Stimulated activated CD8-positive, alpha-beta memory T cell treated with anti-CD3 and anti-CD28 coated beads, Interleukin-12 subunit alpha, Interleukin-12 subunit beta, amount 100 ng/mL, for 24 hours (primary cell): ENCODE measurements at regions not wholly inside any gene's neighbourhood (a gene's known extent, or its start where the extent isn't known, plus 50 kb on each side); places are given as distances from the start of the nearest gene placed in this dataset.

Experiments
- DNase-seq: peaks from one replicate; pipeline ENCODE4 v3.0.0-alpha.2; 2020; ENCODE audit errors: extremely low read depth

GRCh38 chr4:128358913-128359279 lies 71.3 kb upstream of the PGRMC2 start:
- no peak for DNase-seq

DNA sequence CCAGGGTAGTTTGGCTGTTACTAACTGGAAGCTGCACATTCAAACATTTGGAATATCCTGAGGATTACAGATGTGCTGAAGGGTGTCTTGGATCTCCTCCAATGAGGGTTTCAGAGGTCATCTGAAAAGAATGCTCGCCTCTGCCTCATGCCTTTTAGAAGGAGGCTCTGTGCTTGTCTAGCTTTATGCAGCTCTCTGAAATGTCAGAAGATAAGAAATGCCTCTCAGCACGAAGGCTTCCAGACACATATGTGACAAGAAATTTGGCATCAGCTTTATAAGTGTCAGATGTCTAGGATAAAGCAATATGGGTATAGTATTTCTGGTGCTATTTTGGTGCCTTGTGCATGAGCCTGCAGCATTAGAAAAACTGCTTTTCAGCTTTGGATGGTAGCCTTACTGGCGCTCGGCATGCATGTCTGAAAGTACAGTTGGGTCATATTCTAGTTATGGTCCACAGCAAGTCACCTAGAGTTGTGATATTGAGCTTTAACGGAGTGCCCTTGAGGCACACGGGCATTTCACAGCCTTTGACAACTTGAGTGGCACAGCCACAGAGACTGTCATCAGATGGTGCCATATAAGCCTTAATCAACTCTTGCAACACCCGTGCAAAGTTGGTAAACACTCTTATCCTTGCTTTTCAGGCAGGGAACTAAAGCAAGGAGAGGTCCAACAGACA lies 70.8 kb upstream of the PGRMC2 start:
- DNase-seq, result no peak

- DNase-seq, result no peak
These were observed 69.7 kb upstream of the PGRMC2 start for GRCh38 chr4:128357286-128357685.

- DNase-seq, result no peak
These were observed 67.7 kb upstream of the PGRMC2 start for GRCh38 chr4:128355305-128355704.

DNA sequence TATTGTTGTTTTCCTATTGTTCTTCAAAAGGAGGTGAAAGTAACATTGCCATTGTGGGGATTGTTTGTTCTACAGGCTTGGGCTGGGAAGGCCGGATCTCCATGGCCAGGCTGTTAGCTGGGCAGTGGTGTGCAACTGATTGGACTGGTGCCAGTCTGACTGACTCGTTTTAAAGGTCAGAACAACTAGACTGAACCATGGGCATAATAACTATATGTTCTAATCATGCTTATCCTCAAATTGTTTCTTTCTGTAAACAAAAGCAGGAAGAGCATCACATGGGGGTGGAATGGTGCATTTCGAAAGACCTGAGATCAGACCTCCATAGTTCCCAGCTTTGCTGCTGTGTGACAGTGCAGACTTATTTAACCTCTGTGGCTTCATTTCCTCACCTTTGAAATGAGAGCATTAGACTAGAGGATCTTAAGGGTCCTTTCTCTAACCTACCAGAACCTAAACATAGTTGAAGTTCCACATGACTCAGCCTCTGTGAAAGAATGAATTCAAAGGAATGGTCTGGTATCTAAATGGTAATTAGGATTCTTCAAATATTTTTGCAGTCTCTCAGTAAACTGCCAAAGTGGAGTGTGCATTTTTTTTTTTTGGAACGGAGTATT lies 66.7 kb upstream of the PGRMC2 start:
- DNase-seq, result no peak

DNA sequence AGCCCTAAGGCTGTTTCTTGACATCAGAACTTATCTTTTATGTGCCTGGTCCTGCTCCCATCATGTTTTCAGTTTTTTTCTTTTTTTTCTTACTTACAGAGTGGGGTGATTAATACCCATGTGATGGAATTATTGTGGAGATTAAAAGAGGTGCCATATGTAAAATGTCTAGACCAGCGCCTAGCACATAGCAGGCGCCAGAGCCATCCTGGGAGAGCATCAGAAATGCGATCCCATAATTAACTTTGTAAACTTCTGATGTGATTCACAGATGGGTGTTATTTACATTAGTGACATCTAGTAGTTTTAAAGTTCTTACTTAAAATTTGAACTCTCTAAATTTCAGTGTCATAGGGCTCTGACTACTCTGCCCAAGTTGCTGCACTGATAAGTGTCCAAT lies 66.2 kb upstream of the PGRMC2 start:
- DNase-seq, result no peak

DNA sequence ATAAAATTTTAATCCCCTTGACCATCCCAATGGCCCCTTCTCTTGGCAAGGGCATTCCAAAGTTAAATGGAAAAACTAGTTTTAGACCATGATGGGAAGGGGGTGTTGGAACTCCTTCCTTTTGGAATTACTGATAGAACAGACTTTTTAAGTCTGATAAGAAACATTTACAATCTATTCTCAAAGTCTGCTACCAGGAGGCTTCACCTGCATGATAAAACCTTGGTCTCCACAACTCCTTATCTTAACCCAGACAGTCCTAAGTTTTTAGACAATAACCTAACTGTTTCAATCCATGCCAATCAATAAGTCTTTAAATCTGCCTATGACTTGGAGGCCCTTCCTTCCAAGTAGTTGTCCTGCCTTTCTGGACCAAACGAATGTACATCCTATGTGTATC lies 63.9 kb upstream of the PGRMC2 start:
- no peak for DNase-seq

GRCh38 chr4:128350449-128351045 lies 62.9 kb upstream of the PGRMC2 start:
- no peak for DNase-seq

DNA sequence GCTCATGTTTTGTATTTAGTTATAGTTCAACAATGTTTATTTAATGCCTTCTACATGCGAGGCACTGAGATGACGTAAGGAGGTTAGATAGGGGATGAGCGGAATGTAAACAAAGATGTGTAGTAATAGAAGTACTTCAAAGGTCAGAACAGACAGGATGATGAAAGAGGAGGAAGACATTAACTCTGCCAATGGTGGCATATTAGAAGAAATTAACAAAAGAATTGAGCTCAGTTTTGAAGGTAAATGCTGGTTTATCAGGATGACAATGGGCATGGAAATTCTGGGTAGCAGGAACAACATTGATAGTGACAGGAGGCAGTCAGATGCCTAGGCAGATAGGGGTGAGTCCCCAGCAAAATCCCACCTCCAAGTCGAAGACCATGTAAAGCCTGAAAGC lies 62.3 kb upstream of the PGRMC2 start:
- DNase-seq, result no peak

DNA sequence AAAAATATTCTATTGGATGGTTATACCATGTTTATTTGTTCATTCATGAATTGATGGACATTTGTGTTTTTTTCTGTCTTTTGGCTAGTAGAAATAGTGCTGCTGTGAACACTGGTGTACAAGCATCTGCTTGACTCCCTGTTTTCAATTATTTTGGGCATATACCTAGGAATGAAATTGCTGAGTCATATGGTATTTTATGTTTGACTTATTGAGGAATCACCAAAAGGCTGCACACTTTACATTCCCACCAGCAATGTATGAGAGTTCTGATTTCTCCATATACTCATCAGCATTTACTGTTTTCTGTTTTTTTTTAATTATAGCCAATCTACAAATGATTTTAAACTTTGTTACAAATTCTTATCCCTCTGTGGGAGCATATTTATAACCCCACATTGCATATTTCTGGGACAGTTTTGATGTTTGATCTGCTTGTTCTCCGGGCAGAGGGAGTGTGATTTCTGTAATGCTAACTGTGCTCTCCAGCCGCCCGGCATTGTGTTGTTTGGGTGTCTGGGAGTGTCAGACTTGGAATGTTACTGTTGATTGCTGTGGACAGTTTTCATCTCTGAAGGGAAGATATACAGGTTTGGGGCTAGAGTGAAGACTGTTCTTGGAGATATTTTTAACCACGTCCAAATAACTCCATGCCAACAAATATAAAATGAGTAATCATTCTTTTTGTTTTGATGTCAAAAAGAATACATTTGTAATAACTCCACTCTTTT lies 60.5 kb upstream of the PGRMC2 start:
- no peak for DNase-seq

- DNase-seq, result no peak
These were observed 59.7 kb upstream of the PGRMC2 start for GRCh38 chr4:128347175-128347868.

DNA sequence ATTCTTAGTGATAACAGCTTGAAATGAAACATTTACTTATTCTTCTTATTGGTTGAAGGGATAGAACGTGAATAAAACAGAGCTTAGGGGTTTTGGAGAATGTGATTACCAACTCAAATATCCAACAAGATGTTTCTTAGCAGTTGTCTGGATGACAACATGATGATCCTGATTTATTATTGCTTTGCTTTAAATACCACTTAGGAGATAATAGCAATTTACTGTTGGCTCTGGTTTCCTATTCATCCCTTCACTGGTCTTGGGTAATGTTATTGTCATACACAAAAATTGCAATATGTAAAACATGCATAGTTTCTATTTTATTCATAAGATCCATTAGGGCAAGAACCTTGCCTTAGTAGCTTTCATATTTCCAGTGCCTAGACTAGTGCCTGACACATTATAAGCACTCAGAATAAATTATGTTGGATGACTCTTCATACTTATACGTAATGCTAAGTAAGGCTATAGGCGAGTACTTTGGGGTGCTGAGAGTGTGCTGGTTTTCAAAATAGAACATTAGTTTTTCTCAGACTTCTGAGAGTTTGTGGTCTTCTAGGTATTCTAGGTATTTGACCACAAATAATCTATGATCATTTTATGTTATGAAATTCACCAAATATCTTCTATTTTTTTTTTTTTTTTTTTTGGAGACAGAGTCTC lies 58.6 kb upstream of the PGRMC2 start:
- DNase-seq, result no peak

DNA sequence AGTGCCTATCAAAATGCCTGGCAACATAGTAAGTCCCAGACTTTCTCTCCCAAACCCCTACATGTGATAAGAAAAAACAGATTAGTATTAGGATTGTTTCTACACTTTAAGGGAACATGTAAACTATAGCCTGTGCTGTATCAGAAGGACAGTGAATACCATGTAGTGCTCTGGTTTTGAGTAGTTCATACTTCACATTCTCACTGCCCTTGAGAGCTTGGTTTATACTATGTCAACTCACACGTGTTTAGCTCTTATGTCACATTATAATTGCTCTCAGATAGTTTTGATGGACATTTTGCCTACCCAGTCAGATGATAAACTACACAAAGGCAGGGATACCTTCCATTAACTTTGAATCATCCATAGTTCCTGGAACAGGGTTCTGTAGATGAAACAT lies 58.0 kb upstream of the PGRMC2 start:
- no peak for DNase-seq

- DNase-seq, result no peak
These were observed 55.1 kb upstream of the PGRMC2 start for GRCh38 chr4:128342762-128343161.

GRCh38 chr4:128341634-128342033 lies 54.0 kb upstream of the PGRMC2 start:
- no peak for DNase-seq

DNA sequence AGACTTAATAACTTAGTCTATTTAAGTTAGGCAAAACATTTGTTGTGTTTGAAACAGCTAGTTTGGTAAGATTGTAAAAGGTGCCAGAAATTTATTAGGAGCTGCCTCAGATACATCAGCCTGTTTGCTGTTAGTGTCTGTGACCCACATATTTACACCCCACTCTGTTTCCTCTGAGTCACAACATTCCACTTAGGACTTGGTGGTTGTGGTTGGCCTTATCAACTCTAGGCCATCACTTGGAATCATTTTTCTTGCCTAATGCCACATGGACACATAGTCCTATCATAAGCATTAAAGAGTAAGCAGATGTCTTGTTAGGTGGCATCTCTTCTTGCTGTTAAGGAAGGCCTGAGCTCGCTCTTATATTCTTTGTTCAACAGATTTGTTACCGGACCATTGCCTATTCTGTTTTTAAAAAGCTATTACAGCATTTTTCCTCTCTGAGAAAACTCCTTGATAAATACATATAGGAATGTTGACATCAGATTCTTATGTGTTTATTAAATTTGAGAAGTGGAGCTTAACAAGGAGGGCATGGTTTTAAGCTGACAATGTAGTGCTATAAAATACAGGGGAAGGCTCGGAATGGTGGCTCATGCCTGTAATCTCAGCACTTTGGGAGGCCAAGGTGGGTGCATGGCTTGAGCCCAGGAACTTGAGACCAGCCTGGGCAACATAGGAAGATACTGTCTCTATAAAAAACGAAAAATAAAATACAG lies 51.2 kb upstream of the PGRMC2 start:
- no peak for DNase-seq

GRCh38 chr4:128337863-128338262 lies 50.2 kb upstream of the PGRMC2 start:
- DNase-seq, result no peak
